PC-9 (cell line): ENCODE measurements at regions not wholly inside any gene's neighbourhood (a gene's known extent, or its start where the extent isn't known, plus 50 kb on each side); places are given as distances from the start of the nearest gene placed in this dataset.

ENCODE experiments used
- EZH2 ChIP-seq: fragments of 200-600 bp; sonication (generic); IDR thresholded peaks from 2 replicates; pipeline ENCODE4 v1.8.0; 2017; ENCODE audit warnings: antibody characterized with exemption, low read depth
- TF ChIP-seq, protein P1 (sequence below): fragments of 200-600 bp; sonication (generic); conservative IDR thresholded peaks from 2 replicates; pipeline ENCODE4 v1.6.1; 2017; ENCODE audit warnings: mixed run types, antibody characterized with exemption, mild to moderate bottlenecking, moderate library complexity

DNA sequence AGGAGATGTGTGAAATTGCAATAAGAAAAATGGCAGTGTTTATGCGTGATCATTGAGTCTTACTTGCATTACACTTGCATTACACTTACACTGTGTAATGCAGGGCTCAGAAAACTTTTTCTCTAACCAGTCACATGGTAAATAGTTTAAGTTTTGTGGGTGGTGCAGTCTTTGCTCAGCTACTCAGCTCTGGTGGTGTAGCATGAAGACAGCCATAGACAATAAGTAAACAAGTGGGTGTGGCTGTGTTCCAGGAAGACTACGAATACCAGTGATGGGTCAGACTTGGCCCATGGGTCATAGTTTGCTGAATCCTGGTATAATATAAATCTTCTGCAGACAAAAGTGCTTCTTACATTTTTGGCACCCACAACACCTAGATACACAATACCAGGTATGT is 115.6 kb upstream of the CYP1B1 start:
- TF ChIP-seq, protein P1, sequence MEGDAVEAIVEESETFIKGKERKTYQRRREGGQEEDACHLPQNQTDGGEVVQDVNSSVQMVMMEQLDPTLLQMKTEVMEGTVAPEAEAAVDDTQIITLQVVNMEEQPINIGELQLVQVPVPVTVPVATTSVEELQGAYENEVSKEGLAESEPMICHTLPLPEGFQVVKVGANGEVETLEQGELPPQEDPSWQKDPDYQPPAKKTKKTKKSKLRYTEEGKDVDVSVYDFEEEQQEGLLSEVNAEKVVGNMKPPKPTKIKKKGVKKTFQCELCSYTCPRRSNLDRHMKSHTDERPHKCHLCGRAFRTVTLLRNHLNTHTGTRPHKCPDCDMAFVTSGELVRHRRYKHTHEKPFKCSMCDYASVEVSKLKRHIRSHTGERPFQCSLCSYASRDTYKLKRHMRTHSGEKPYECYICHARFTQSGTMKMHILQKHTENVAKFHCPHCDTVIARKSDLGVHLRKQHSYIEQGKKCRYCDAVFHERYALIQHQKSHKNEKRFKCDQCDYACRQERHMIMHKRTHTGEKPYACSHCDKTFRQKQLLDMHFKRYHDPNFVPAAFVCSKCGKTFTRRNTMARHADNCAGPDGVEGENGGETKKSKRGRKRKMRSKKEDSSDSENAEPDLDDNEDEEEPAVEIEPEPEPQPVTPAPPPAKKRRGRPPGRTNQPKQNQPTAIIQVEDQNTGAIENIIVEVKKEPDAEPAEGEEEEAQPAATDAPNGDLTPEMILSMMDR = no peak
- TF ChIP-seq EZH2 = no peak
